ENCODE measurements at regions not wholly inside any gene's neighbourhood (a gene's known extent, or its start where the extent isn't known, plus 50 kb on each side); places are given as distances from the start of the nearest gene placed in this dataset.
A peak's percentile ranks its signal among the peaks of the same experiment; 100 is the strongest.
"Not testable (repeated sequence)": the region's sequence is repeated elsewhere in the genome, so short reads cannot be mapped to it uniquely, and the experiment has no call there.

- Histone ChIP-seq H3K4me1 (ENCODE audit: control insufficient read depth, insufficient read depth, low read length) (peaks cover 2% of the 10 kb centered on the region; the same call in 1 of the 2 replicates), H3K4me3 (ENCODE audit: low read length) (no peak overlapping the region), H3K9me3 (ENCODE audit: control insufficient read depth, insufficient read depth, low read length) (no peaks in the 10 kb centered on the region), H3K27ac (ENCODE audit: low read length) (no peak overlapping the region), H3K36me3 (ENCODE audit: control insufficient read depth, insufficient read depth, low read length) (no peaks in the 10 kb centered on the region), H3K27me3 (ENCODE audit: control insufficient read depth, insufficient read depth, low read length) (no peaks in the 10 kb centered on the region)
- DNase-seq (ENCODE audit: low read depth, low spot score), result no peak
- WGBS (ENCODE audit: insufficient coverage, insufficient read length), result no CpG with 5 or more reads among the region's 5 CpGs
Observed at GRCh38 chr1:192884241-192884640, 75.4 kb downstream of the RGS2 start.

- H3K27me3 ChIP-seq (ENCODE audit: control insufficient read depth, insufficient read depth, low read length); H3K36me3 ChIP-seq (ENCODE audit: control insufficient read depth, insufficient read depth, low read length); H3K4me1 ChIP-seq (ENCODE audit: control insufficient read depth, insufficient read depth, low read length); H3K27ac ChIP-seq (ENCODE audit: low read length); H3K4me3 ChIP-seq (ENCODE audit: low read length); DNase-seq (ENCODE audit: low read depth, low spot score); H3K9me3 ChIP-seq (ENCODE audit: control insufficient read depth, insufficient read depth, low read length): not testable (repeated sequence)
- no CpG with 5 or more reads among the region's 3 CpGs for WGBS (ENCODE audit: insufficient coverage, insufficient read length)
Observed at GRCh38 chr1:192885387-192885786, 76.5 kb downstream of the RGS2 start.

DNA sequence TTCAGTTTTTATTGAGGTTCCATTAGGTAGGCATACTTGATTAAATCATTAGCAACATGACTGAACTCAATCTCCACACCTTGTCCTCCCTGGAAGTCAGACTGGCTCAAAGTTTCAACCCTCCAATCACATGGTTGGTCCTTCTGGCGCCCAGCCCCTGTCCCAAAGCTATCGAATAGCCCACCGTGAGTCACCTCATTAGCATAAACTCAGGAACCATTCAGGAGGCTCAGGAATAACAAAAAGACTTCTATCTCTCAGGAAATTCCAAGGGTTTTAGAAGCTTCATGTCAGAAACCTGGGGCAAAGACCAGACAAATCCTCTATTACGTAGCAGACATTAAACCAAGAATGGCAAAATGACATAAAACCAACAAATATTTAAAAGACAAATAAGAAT lies 78.6 kb downstream of the RGS2 start:
- Histone ChIP-seq H3K4me3 (ENCODE audit: low read length) (no peak overlapping the region), H3K27me3 (ENCODE audit: control insufficient read depth, insufficient read depth, low read length) (no peaks in the 10 kb centered on the region), H3K4me1 (ENCODE audit: control insufficient read depth, insufficient read depth, low read length) (peaks cover 2% of the 10 kb centered on the region; the same call in 1 of the 2 replicates), H3K9me3 (ENCODE audit: control insufficient read depth, insufficient read depth, low read length) (no peaks in the 10 kb centered on the region), H3K27ac (ENCODE audit: low read length) (no peak overlapping the region), H3K36me3 (ENCODE audit: control insufficient read depth, insufficient read depth, low read length) (no peaks in the 10 kb centered on the region)
- DNase-seq (ENCODE audit: low read depth, low spot score), result peak; percentile 37
- WGBS (ENCODE audit: insufficient coverage, insufficient read length), result no CpG with 5 or more reads among the region's 4 CpGs

DNA sequence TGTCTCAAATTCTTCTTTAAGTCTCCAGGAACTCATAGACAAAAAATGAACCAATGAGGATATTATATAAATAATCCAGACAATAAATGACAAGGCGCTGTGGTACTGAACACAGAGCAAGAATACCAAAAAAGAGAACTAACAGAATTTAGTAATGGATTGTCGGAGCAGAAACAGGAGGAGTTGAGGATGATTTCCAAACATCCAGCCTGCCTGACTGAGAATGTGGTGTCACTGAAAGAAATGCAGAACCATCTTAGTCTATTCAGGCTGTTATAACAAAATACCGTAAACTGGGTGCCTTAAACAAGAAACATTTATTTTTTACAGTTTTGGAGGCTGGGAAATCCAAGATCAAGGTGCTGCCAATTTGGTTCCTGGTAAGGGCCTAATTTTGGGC lies 79.7 kb downstream of the RGS2 start:
- Histone ChIP-seq H3K9me3 (ENCODE audit: control insufficient read depth, insufficient read depth, low read length) (no peaks in the 10 kb centered on the region), H3K36me3 (ENCODE audit: control insufficient read depth, insufficient read depth, low read length) (no peaks in the 10 kb centered on the region), H3K27ac (ENCODE audit: low read length) (no peak overlapping the region), H3K27me3 (ENCODE audit: control insufficient read depth, insufficient read depth, low read length) (no peaks in the 10 kb centered on the region), H3K4me1 (ENCODE audit: control insufficient read depth, insufficient read depth, low read length) (peaks cover 2% of the 10 kb centered on the region; the same call in 1 of the 2 replicates), H3K4me3 (ENCODE audit: low read length) (no peak overlapping the region)
- no peak for DNase-seq (ENCODE audit: low read depth, low spot score)
- no CpG with 5 or more reads among the region's 3 CpGs for WGBS (ENCODE audit: insufficient coverage, insufficient read length)

DNA sequence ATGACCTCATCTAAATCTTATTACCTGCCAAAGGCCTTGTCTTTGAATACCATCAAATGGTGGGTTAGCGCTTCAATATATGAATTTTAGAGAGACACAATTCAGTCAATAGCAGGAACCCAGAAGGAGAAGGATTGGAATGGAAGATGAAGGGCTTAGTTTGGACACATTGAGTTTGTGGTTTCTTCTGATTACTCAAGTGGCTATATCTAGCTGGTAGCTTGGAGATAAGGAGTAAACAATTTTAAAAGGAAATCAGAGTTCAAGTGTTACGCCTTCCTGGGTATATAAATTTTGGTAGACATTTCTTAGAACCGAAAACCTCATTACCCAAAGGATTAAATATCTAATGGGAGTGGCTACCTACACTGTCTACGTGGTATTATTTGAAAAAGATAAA lies 80.2 kb downstream of the RGS2 start:
- Histone ChIP-seq H3K36me3 (ENCODE audit: control insufficient read depth, insufficient read depth, low read length) (no peaks in the 10 kb centered on the region), H3K9me3 (ENCODE audit: control insufficient read depth, insufficient read depth, low read length) (no peaks in the 10 kb centered on the region), H3K4me3 (ENCODE audit: low read length) (no peak overlapping the region), H3K27me3 (ENCODE audit: control insufficient read depth, insufficient read depth, low read length) (no peaks in the 10 kb centered on the region), H3K27ac (ENCODE audit: low read length) (no peak overlapping the region), H3K4me1 (ENCODE audit: control insufficient read depth, insufficient read depth, low read length) (peaks cover 2% of the 10 kb centered on the region; the same call in 1 of the 2 replicates)
- WGBS (ENCODE audit: insufficient coverage, insufficient read length), result no CpG with 5 or more reads among the region's 4 CpGs
- DNase-seq (ENCODE audit: low read depth, low spot score), result no peak

- Histone ChIP-seq H3K27ac (ENCODE audit: low read length) (no peak overlapping the region), H3K4me3 (ENCODE audit: low read length) (no peak overlapping the region), H3K27me3 (ENCODE audit: control insufficient read depth, insufficient read depth, low read length) (no peaks in the 10 kb centered on the region), H3K4me1 (ENCODE audit: control insufficient read depth, insufficient read depth, low read length) (peaks cover 2% of the 10 kb centered on the region; the same call in 1 of the 2 replicates), H3K9me3 (ENCODE audit: control insufficient read depth, insufficient read depth, low read length) (no peaks in the 10 kb centered on the region), H3K36me3 (ENCODE audit: control insufficient read depth, insufficient read depth, low read length) (no peaks in the 10 kb centered on the region)
- WGBS (ENCODE audit: insufficient coverage, insufficient read length), result no CpG with 5 or more reads among the region's 3 CpGs
- no peak for DNase-seq (ENCODE audit: low read depth, low spot score)
Observed at GRCh38 chr1:192890134-192890533, 81.3 kb downstream of the RGS2 start.

DNA sequence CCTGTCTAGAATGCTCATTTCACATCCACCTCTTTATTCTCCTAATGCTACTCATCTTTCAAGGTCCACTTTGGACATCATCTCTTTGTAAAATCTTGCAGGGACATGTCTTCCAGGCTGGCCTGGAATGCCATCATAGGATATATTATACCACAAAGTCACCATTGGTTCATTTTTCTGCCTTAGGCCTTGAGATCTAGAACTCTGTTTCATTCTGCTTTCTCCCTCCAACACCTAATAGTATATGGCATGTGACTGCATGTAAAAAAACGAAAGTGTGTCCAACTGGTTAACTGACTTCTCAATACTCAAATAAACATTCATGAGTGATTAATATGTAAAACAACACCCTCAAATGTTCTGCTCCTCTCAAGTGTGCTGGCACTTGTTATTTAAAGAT lies 84.1 kb downstream of the RGS2 start:
- no peak overlapping the region for H3K27ac ChIP-seq (ENCODE audit: low read length)
- no peaks in the 10 kb centered on the region for H3K27me3 ChIP-seq (ENCODE audit: control insufficient read depth, insufficient read depth, low read length)
- DNase-seq (ENCODE audit: low read depth, low spot score), result no peak
- no peaks in the 10 kb centered on the region for H3K4me1 ChIP-seq (ENCODE audit: control insufficient read depth, insufficient read depth, low read length)
- H3K4me3 ChIP-seq (ENCODE audit: low read length), result no peak overlapping the region
- no CpG with 5 or more reads among the region's 1 CpG for WGBS (ENCODE audit: insufficient coverage, insufficient read length)
- H3K36me3 ChIP-seq (ENCODE audit: control insufficient read depth, insufficient read depth, low read length), result no peaks in the 10 kb centered on the region
- no peaks in the 10 kb centered on the region for H3K9me3 ChIP-seq (ENCODE audit: control insufficient read depth, insufficient read depth, low read length)

- not testable (repeated sequence) for H3K27ac ChIP-seq (ENCODE audit: low read length); H3K4me1 ChIP-seq (ENCODE audit: control insufficient read depth, insufficient read depth, low read length); H3K4me3 ChIP-seq (ENCODE audit: low read length); DNase-seq (ENCODE audit: low read depth, low spot score); H3K9me3 ChIP-seq (ENCODE audit: control insufficient read depth, insufficient read depth, low read length); H3K27me3 ChIP-seq (ENCODE audit: control insufficient read depth, insufficient read depth, low read length); H3K36me3 ChIP-seq (ENCODE audit: control insufficient read depth, insufficient read depth, low read length)
- no CpG with 5 or more reads among the region's 10 CpGs for WGBS (ENCODE audit: insufficient coverage, insufficient read length)
Observed at GRCh38 chr1:192895487-192895886, 86.6 kb downstream of the RGS2 start.

DNA sequence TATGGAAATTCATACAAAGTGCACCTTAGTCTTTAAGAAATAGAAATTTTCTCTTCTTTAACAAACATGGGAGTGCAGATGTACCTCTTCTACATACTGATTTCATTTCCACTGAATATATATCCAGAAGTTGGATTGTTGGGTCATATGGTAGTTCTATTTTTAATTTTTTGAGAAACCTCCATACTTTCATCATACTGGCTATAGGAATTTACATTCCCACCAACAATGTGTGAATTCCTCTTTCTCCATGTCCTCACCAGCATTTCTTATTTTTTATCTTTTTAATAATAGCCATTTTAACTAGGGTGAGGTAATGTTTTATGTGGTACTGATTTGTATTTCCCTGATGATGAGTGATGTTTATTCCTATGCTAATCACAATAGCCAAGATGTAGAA lies 87.5 kb downstream of the RGS2 start:
- no peaks in the 10 kb centered on the region for H3K27me3 ChIP-seq (ENCODE audit: control insufficient read depth, insufficient read depth, low read length)

GRCh38 chr1:192901500-192901899 lies 92.7 kb downstream of the RGS2 start:
- H3K4me1 ChIP-seq (ENCODE audit: control insufficient read depth, insufficient read depth, low read length), result no peaks in the 10 kb centered on the region
- H3K27ac ChIP-seq (ENCODE audit: low read length), result no peak overlapping the region
- WGBS (ENCODE audit: insufficient coverage, insufficient read length), result no CpG with 5 or more reads among the region's 1 CpG
- H3K9me3 ChIP-seq (ENCODE audit: control insufficient read depth, insufficient read depth, low read length), result no peaks in the 10 kb centered on the region
- no peak for DNase-seq (ENCODE audit: low read depth, low spot score)
- H3K36me3 ChIP-seq (ENCODE audit: control insufficient read depth, insufficient read depth, low read length), result no peaks in the 10 kb centered on the region
- H3K27me3 ChIP-seq (ENCODE audit: control insufficient read depth, insufficient read depth, low read length), result no peaks in the 10 kb centered on the region
- H3K4me3 ChIP-seq (ENCODE audit: low read length), result no peak overlapping the region

More for the DNA sequence above, 87.5 kb downstream of the RGS2 start:
- H3K4me1 ChIP-seq (ENCODE audit: control insufficient read depth, insufficient read depth, low read length), result no peaks in the 10 kb centered on the region
- H3K4me3 ChIP-seq (ENCODE audit: low read length), result no peak overlapping the region
- no peak overlapping the region for H3K27ac ChIP-seq (ENCODE audit: low read length)
- DNase-seq (ENCODE audit: low read depth, low spot score), result no peak
- H3K36me3 ChIP-seq (ENCODE audit: control insufficient read depth, insufficient read depth, low read length), result no peaks in the 10 kb centered on the region
- H3K9me3 ChIP-seq (ENCODE audit: control insufficient read depth, insufficient read depth, low read length), result no peaks in the 10 kb centered on the region

DNA sequence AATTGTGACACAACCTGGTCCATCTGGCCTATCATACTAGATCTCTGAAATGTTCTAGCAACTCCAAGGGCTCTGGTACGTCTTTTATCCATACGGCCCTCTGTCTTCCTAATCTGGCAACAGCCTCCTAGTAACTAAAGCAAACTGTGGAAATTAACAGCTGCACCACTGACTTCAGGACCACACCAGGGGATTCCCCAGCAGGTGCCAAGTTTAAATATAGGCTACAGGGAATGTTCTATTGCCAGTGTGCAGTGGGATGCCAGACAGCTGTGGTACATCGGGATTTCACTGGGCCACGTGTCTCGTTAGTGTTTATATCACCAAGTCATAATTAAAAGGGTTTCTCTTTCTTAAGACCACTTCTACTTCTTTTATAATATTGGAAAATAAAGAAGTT lies 94.3 kb downstream of the RGS2 start:
- H3K9me3 ChIP-seq (ENCODE audit: control insufficient read depth, insufficient read depth, low read length), result no peaks in the 10 kb centered on the region
- no peaks in the 10 kb centered on the region for H3K4me1 ChIP-seq (ENCODE audit: control insufficient read depth, insufficient read depth, low read length)
- no peaks in the 10 kb centered on the region for H3K27me3 ChIP-seq (ENCODE audit: control insufficient read depth, insufficient read depth, low read length)
- H3K36me3 ChIP-seq (ENCODE audit: control insufficient read depth, insufficient read depth, low read length), result no peaks in the 10 kb centered on the region
- DNase-seq (ENCODE audit: low read depth, low spot score), result no peak
- no peak overlapping the region for H3K27ac ChIP-seq (ENCODE audit: low read length)
- H3K4me3 ChIP-seq (ENCODE audit: low read length), result no peak overlapping the region
- no CpG with 5 or more reads among the region's 5 CpGs for WGBS (ENCODE audit: insufficient coverage, insufficient read length)

Measured in iPS DF 6.9 (cell line).